IMR-90 (cell line): ENCODE measurements at regions not wholly inside any gene's neighbourhood (a gene's known extent, or its start where the extent isn't known, plus 50 kb on each side); places are given as distances from the start of the nearest gene placed in this dataset.

Experiments
- CEBPB ChIP-seq: IDR thresholded peaks from 2 replicates; pipeline ENCODE4 v1.6.1; 2012; ENCODE audit warnings: low read depth, low read length, improper control_type of control experiment
- CHD1 ChIP-seq: IDR thresholded peaks from 2 replicates; pipeline ENCODE4 v1.6.1; 2012; ENCODE audit warnings: low read depth, low read length, improper control_type of control experiment
- CTCF ChIP-seq: conservative IDR thresholded peaks from 2 replicates; pipeline ENCODE4 v1.5.1; 2012; ENCODE audit warnings: mild to moderate bottlenecking, low read depth, low read length, improper control_type of control experiment
- ELK1 ChIP-seq: fragments of 150-350 bp; IDR thresholded peaks from 2 replicates; pipeline ENCODE4 v1.6.1; 2016; ENCODE audit warnings: low read depth, mild to moderate bottlenecking, low read length, moderate library complexity, borderline replicate concordance
- FOS ChIP-seq: fragments of 150-350 bp; IDR thresholded peaks from 2 replicates; pipeline ENCODE4 v1.6.1; 2016; ENCODE audit warnings: low read depth, low read length
- MAZ ChIP-seq: IDR thresholded peaks from 2 replicates; pipeline ENCODE4 v1.6.1; 2012; ENCODE audit warnings: low read depth, mild to moderate bottlenecking, low read length, improper control_type of control experiment, moderate library complexity, borderline replicate concordance
- MXI1 ChIP-seq: IDR thresholded peaks from 2 replicates; pipeline ENCODE4 v1.6.1; 2012; ENCODE audit warnings: low read depth, mild to moderate bottlenecking, low read length, moderate library complexity, borderline replicate concordance
- POLR2A ChIP-seq: IDR thresholded peaks from 2 replicates; pipeline ENCODE4 v1.6.1; 2012; ENCODE audit warnings: mild to moderate bottlenecking, low read depth, low read length
- RCOR1 ChIP-seq: IDR thresholded peaks from 2 replicates; pipeline ENCODE4 v1.6.1; 2012; ENCODE audit warnings: mild to moderate bottlenecking, low read length, improper control_type of control experiment; ENCODE audit not compliant: insufficient replicate concordance
- RFX5 ChIP-seq: IDR thresholded peaks from 2 replicates; pipeline ENCODE4 v1.8.0; 2012; ENCODE audit warnings: low read depth, mild to moderate bottlenecking, low read length, moderate library complexity
- USF2 ChIP-seq: fragments of 150-350 bp; IDR thresholded peaks from 2 replicates; pipeline ENCODE4 v1.6.1; 2017; ENCODE audit warnings: mild to moderate bottlenecking, antibody characterized with exemption, low read length, low read depth

GRCh38 chr2:221353201-221353600, 218.9 kb downstream of the EPHA4 start:
- TF ChIP-seq POLR2A: no peak
- no peak for TF ChIP-seq MXI1
- TF ChIP-seq CEBPB: no peak
- no peak for TF ChIP-seq CTCF
- TF ChIP-seq FOS: no peak
- no peak for TF ChIP-seq RFX5
- TF ChIP-seq RCOR1: no peak
- TF ChIP-seq MAZ: no peak
- TF ChIP-seq CHD1: no peak
- TF ChIP-seq USF2: no peak
- TF ChIP-seq ELK1: no peak
